ENCODE measurements at regions not wholly inside any gene's neighbourhood (a gene's known extent, or its start where the extent isn't known, plus 50 kb on each side); places are given as distances from the start of the nearest gene placed in this dataset.
"Not testable (repeated sequence)": the region's sequence is repeated elsewhere in the genome, so short reads cannot be mapped to it uniquely, and the experiment has no call there.

GRCh38 chr18:78810706-78811105, 168.9 kb upstream of the SALL3 start:
- no peak for DNase-seq

DNA sequence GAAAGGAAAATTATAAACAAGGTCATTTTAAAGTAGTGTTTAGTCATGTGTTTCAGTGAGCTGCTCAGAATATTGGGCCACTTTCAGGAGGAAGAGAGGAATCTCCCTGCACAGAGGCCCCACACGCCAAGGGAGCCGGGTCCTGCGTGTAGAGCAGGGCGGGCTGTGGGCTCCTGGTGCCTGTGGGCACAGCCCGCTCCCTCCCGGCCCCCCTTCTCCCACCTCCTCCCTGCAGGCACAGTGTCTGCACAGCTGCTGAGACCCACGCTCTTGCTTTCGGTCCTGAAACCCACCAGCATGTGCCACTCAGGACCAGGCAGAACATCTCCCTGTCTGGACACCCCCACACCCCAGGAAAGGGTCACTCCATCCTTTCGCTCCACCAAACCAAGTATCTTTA, 167.6 kb upstream of the SALL3 start:
- no peak for DNase-seq

DNA sequence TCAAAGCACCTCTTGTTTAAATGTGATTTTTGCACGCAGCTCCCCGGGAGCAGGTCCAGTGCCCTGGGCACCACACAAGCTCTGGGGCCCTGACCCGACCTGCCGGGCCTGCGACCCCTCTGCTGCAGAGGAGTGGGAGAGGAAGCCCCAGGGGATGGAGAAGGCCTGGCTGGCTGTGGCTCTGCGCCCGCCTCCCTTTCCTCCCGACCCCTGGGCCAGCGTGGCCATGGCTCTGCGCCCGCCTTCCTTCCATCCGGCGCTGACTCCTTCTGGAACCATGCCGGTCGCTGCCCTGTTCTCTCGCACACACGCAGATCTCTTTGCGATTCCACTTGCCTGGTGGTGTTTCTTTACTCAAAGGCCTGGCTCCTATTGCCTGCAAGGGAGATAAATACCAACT, 166.5 kb upstream of the SALL3 start:
- no peak for DNase-seq

GRCh38 chr18:78813936-78814710, 165.5 kb upstream of the SALL3 start:
- no peak for DNase-seq

GRCh38 chr18:78814766-78815165, 164.9 kb upstream of the SALL3 start:
- no peak for DNase-seq

GRCh38 chr18:78816114-78816513, 163.5 kb upstream of the SALL3 start:
- no peak for DNase-seq

GRCh38 chr18:78816916-78817315, 162.7 kb upstream of the SALL3 start:
- DNase-seq, result no peak

- DNase-seq, result no peak
These were observed 161.1 kb upstream of the SALL3 start for GRCh38 chr18:78818495-78818894.

- DNase-seq, result no peak
These were observed 160.7 kb upstream of the SALL3 start for GRCh38 chr18:78818961-78819360.

DNA sequence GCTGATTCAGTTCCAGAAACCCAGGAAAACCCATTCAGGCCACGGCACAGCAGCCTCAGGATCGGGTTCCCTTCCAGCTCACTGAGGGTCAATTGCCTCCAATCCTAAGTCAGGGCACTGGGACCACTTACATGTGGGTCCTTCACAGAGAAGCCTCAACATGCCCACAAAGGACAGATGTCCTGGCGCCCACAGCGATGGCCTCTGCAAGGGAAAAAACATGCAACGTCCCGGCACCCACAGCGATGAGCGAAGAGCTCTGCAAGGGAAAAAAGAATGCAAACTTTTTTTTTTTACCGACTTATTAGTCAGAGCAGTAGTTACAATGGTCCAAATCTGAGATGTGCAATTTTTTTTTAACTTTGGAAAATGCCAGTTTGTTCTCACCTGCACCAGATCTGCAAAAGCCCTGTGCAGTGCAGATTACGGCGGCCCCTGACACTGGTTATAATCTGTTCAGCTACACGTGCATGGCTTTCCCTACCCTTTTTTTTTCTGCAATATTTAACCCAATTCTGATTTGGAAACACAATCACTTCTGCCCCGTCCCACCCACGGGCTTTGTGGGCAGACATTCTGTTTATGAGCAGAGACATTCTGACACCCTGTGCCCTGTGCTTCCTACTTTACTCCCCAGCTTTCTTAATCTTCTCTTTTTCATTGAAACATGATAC, 159.3 kb upstream of the SALL3 start:
- DNase-seq, result no peak

- no peak for DNase-seq
These were observed 158.2 kb upstream of the SALL3 start for GRCh38 chr18:78821396-78821795.

DNA sequence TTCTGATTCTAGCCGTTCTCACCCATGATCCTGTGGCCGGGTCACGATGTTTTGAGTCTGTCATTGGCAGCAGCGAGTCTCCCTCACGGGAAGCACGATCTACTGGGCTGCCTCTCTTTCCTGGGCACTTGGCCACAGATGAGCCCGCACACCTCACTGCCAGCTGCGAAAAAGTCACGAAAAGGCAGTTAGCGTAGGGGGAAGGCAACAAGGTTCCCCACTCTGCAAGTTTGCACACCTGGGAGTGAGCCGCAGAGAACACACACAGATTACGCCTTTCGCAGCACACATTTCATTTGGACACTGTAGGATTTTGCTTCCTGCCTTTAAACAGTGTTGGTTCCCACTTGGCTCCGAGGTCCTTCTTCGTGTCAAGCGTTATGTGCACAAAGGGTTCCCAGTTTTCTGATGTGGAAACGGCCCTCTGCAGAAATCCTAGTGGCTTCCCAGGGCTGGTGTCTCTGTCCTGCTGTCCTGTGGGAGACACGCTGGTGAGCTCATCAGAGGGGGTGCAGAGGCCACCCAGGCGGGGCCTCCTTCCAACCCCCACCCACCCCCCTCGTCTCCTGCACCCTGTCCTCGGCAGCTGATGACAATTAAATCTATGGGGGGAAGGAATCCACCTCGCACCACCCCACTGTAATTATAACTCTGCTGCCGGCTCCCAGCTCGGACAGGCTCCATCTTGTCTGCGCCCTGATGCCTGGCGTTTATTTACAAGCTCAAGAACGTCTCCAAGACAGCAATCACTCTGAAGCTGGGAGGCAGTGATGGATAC, 157.3 kb upstream of the SALL3 start:
- no peak for DNase-seq

DNA sequence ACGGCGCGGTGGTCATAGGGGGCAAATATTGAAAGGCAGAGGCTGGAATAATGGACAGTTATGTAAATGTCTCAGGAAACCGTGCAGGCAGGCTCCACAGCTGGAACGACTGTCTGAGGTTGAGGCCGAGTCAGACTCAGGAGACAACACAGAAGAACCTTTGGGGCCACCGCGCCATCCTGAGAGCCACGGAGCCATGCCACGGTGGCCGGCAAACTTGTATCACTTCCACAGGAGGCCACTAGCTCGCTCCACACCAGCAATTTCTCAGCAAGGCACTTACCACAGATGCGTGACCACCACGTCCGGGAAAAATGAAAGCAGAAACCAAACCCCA, 156.7 kb upstream of the SALL3 start:
- DNase-seq, result no peak

GRCh38 chr18:78825168-78825567, 154.4 kb upstream of the SALL3 start:
- DNase-seq, result no peak

GRCh38 chr18:78826631-78827030, 153.0 kb upstream of the SALL3 start:
- DNase-seq, result no peak

GRCh38 chr18:78827141-78827540, 152.5 kb upstream of the SALL3 start:
- no peak for DNase-seq

DNA sequence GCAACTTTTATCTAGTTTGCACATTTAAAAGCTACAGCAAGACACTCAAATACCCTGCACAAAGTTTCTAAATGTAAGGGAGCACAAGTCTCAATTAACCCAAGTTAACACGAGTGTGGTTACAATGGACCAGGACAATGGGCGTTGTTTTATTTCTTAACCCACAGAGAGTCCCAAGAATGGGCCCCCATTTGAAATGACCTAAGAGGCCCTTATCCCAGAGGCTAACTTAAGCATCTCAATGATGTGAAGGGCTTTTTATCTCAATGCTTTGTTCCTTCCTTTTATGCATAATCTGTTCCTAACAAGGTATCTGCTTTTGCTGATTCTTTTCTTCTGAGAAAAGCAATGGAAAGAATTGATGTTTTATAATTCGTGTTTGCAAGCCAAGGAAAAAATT, 151.5 kb upstream of the SALL3 start:
- DNase-seq, result no peak

GRCh38 chr18:78829026-78829425, 150.6 kb upstream of the SALL3 start:
- not testable (repeated sequence) for DNase-seq

DNA sequence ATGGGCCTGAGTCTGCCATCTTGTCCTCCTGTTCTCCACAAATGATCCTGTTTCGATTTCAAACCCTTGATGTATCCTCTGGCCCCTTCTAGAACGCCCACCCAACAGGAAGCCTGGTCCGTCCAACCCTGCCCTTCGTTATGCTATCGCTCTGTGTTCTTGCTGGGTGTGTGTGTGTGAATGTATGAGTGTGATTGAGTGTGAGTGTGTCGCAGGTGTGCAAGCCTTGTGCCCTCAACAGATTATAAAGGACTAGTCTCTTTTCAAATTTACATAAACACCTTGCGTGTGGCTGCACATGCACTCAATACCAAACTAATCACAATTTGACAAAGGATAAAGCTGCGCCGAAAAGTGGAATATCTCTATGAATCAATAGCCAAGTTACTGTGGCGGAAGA, 149.5 kb upstream of the SALL3 start:
- DNase-seq, result no peak

DNA sequence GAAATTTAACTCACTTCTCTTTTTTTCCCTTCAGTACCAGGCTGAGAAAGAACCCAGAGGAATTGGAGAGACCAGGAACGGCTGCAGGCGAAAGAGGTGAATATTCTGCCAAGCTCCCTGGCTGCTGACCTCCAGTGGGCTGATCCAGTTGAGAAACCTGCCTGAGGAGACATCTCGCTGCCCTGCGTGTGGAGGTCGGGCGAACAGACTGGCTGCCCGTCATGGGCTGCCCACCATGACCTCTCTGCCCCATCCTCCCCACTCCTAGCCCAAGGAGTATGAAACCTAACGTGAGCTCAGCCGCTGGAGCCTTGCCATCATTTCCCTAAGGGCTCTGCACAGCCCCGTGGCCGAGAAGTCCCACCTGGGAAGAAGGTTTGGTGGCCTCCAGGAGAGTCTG, 148.8 kb upstream of the SALL3 start:
- no peak for DNase-seq

DNA sequence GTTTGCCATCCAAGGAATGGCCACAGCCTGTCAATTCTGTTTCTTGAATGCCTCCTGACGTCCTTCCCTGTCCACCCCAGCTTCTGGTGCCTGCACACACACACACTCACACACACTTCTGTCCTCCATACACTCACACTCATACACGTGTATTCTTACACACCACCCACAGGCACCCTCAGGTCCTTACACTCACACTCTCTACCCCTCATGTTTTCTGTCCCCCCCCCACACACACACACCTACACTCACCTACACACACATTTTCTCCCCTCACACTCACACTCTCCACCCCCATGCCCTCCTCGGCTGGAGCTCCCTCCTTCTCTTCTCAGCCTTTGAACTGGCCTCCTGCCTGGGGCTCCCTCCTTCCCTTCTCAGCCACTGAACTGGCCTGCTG, 148.0 kb upstream of the SALL3 start:
- DNase-seq, result no peak

- no peak for DNase-seq
These were observed 145.8 kb upstream of the SALL3 start for GRCh38 chr18:78833833-78834232.

DNA sequence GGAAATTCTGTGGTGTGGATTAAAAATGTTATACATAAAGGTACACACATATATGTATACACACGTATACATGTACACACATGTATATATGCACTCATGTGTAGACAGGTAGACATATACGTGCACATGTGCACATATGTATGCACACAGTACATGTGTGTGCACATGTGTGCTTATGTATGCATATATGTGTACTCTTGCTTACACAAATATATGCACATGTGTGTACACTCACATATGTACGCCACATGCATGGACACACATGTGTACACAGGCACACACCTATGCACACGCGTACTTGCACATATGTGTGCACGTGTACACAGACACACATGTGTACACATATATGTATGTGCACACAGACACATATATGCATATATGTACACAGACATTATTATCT, 142.8 kb upstream of the SALL3 start:
- DNase-seq, result no peak

GRCh38 chr18:78837754-78838153, 141.9 kb upstream of the SALL3 start:
- no peak for DNase-seq

Measured in hematopoietic multipotent progenitor cell treated with erythropoietin and hydrocortisone succinate and interleukin-3 and kit ligand, for 6 days (in vitro differentiated cells).